OCI-LY7 (cell line): ENCODE measurements at regions not wholly inside any gene's neighbourhood (a gene's known extent, or its start where the extent isn't known, plus 50 kb on each side); places are given as distances from the start of the nearest gene placed in this dataset.

Source experiments
- CTCF ChIP-seq: fragments of 200-600 bp; sonication (generic); conservative IDR thresholded peaks from 2 replicates; pipeline ENCODE4 v1.5.1; 2014; ENCODE audit warnings: mild to moderate bottlenecking, antibody characterized with exemption, low read length, moderate library complexity, mixed read lengths
- EZH2phosphoT487 ChIP-seq: fragments of 200-600 bp; sonication (generic); IDR thresholded peaks from 2 replicates; pipeline ENCODE4 v1.6.1; 2018; ENCODE audit warnings: low read depth, borderline replicate concordance, mild to moderate bottlenecking, mixed run types, antibody characterized with exemption, low read length, moderate library complexity, mixed read lengths

DNA sequence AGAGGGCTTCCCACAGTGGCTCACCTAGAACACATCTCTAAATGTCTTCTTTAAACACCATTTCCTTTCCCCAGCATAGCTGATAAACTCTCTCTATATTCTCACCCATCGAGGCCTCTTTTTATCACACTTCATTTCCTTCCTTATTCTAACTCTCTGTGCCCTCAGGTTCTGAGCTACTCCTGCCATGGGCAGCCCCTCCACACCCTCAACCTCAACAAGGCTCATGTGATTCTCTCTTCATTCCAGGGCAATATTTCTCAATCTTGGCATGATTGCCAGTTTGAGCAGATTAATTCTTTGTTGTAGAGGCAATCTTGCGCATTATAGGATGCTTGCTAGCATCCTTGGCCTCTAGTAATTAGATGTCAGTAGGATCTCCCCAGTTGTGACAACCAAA is 999.1 kb downstream of the TSN start:
- TF ChIP-seq EZH2phosphoT487 (no peak), CTCF (no peak)
